ENCODE measurements at regions not wholly inside any gene's neighbourhood (a gene's known extent, or its start where the extent isn't known, plus 50 kb on each side); places are given as distances from the start of the nearest gene placed in this dataset.

DNA sequence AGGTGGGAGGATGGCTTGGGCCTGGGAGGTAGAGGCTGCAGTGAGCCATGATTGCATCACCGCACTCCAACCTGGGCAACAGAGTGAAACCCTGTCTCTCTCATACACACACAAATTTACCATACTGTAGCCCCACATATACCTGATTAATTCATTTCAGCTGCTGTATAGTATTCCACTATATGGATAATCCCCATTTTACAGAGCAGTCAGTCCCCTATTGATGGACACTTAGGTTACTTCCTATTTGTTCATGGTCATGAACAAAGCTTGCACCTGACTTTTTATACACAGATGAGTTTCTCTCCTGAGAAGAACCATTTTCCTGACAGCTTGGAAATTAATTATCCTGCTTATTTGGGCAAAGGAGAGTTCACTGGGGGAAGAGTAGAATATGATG is 59.2 kb downstream of the EMX2 start:
- Histone ChIP-seq H2BK12ac (ENCODE audit: low read length) (no peak overlapping the region), H3K27me3 (ENCODE audit: control insufficient read depth in 3 of 3, insufficient read depth in 3 of 3, low read depth in 1 of 3, low read length in 3 of 3) (no peaks in the 10 kb centered on the region), H4K91ac (ENCODE audit: low read depth, low read length, poor library complexity) (no peak overlapping the region), H3K79me1 (ENCODE audit: low read depth, low read length) (no peaks in the 10 kb centered on the region), H3K27ac (replicated peaks; ENCODE audit: low read length) (no peak overlapping the region), H3K14ac (ENCODE audit: low read length) (no peak overlapping the region), H2BK5ac (ENCODE audit: low read length) (no peak overlapping the region), H3K9me3 (replicated peaks in 1 of 2; ENCODE audit: control insufficient read depth in 2 of 2, insufficient read depth in 1 of 2, low read depth in 1 of 2, low read length in 2 of 2) (no peaks in the 10 kb centered on the region), H3K4me1 (ENCODE audit: control insufficient read depth in 2 of 2, insufficient read depth in 1 of 2, low read depth in 1 of 2, low read length in 2 of 2) (no peaks in the 10 kb centered on the region), H2AK5ac (ENCODE audit: low read depth, low read length) (no peak overlapping the region), H3K36me3 (replicated peaks in 1 of 2; ENCODE audit: control insufficient read depth in 2 of 2, insufficient read depth in 2 of 2, low read length in 2 of 2) (no peaks in the 10 kb centered on the region), H3K9ac (ENCODE audit: low read depth, low read length, poor library complexity) (no peak overlapping the region), H3K4me3 (ENCODE audit: low read length in 2 of 2) (no peak overlapping the region), H3K4ac (ENCODE audit: low read length) (no peak overlapping the region), H3K18ac (ENCODE audit: low read length) (no peak overlapping the region), H2AFZ (ENCODE audit: low read length) (no peak overlapping the region), H2BK15ac (ENCODE audit: low read length) (no peak overlapping the region), H4K8ac (ENCODE audit: low read depth, low read length) (no peak overlapping the region), H3K23ac (ENCODE audit: low read depth, low read length, poor library complexity) (no peak overlapping the region), H2BK120ac (ENCODE audit: low read depth, low read length) (no peak overlapping the region), H3K4me2 (ENCODE audit: insufficient read depth, low read length, poor library complexity, severe bottlenecking) (no peak overlapping the region)
- no CpG with 5 or more reads among the region's 1 CpG for WGBS, 2 donors (ENCODE audit: extremely low coverage in 2 of 2, insufficient read length in 2 of 2, insufficient replicate concordance in 1 of 2)
- no peak for DNase-seq (ENCODE audit: low spot score)

- Histone ChIP-seq H3K4me3 (ENCODE audit: low read length in 2 of 2) (no peak overlapping the region), H3K14ac (ENCODE audit: low read length) (no peak overlapping the region), H3K4ac (ENCODE audit: low read length) (no peak overlapping the region), H3K27me3 (ENCODE audit: control insufficient read depth in 3 of 3, insufficient read depth in 3 of 3, low read depth in 1 of 3, low read length in 3 of 3) (no peaks in the 10 kb centered on the region), H4K8ac (ENCODE audit: low read depth, low read length) (no peak overlapping the region), H2BK12ac (ENCODE audit: low read length) (no peak overlapping the region), H3K79me1 (ENCODE audit: low read depth, low read length) (no peaks in the 10 kb centered on the region), H3K36me3 (replicated peaks in 1 of 2; ENCODE audit: control insufficient read depth in 2 of 2, insufficient read depth in 2 of 2, low read length in 2 of 2) (no peaks in the 10 kb centered on the region), H4K91ac (ENCODE audit: low read depth, low read length, poor library complexity) (no peak overlapping the region), H3K4me2 (ENCODE audit: insufficient read depth, low read length, poor library complexity, severe bottlenecking) (no peak overlapping the region), H2BK5ac (ENCODE audit: low read length) (no peak overlapping the region), H2BK120ac (ENCODE audit: low read depth, low read length) (no peak overlapping the region), H3K4me1 (ENCODE audit: control insufficient read depth in 2 of 2, insufficient read depth in 1 of 2, low read depth in 1 of 2, low read length in 2 of 2) (no peaks in the 10 kb centered on the region), H2AK5ac (ENCODE audit: low read depth, low read length) (no peak overlapping the region), H2BK15ac (ENCODE audit: low read length) (peak overlapping the region; percentile 3), H3K9ac (ENCODE audit: low read depth, low read length, poor library complexity) (no peak overlapping the region), H2AFZ (ENCODE audit: low read length) (no peak overlapping the region), H3K27ac (replicated peaks; ENCODE audit: low read length) (no peak overlapping the region), H3K9me3 (replicated peaks in 1 of 2; ENCODE audit: control insufficient read depth in 2 of 2, insufficient read depth in 1 of 2, low read depth in 1 of 2, low read length in 2 of 2) (no peaks in the 10 kb centered on the region), H3K18ac (ENCODE audit: low read length) (peak overlapping the region; percentile 5), H3K23ac (ENCODE audit: low read depth, low read length, poor library complexity) (no peak overlapping the region)
- no peak for DNase-seq (ENCODE audit: low spot score)
- WGBS, 2 donors (ENCODE audit: extremely low coverage in 2 of 2, insufficient read length in 2 of 2, insufficient replicate concordance in 1 of 2), result no CpG with 5 or more reads among the region's 6 CpGs
These were observed 60.5 kb downstream of the EMX2 start for GRCh38 chr10:117603081-117603480.

DNA sequence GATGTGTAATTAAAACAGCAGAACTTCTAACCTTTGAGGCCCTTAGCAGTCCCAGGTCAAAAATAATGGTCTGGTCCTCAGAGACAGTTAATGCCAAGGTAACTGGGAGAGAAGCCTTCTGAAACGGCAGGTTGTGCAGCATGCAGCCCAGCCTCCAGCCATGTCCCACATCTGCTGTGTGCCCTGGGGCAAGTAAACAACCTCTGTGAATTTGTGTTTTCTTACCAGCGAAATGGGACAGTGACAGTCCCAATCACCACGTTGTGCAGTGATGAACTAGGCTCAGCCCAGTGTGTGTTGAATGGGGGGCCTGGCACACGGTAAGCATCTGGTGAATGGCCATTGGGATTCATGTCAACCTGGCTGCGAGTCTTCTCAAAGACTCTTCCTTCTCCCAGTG is 61.2 kb downstream of the EMX2 start:
- H3K9ac ChIP-seq (ENCODE audit: low read depth, low read length, poor library complexity), result no peak overlapping the region
- H2BK5ac ChIP-seq (ENCODE audit: low read length), result no peak overlapping the region
- no peak overlapping the region for H3K4me3 ChIP-seq (ENCODE audit: low read length in 2 of 2)
- WGBS, 2 donors (ENCODE audit: extremely low coverage in 2 of 2, insufficient read length in 2 of 2, insufficient replicate concordance in 1 of 2), result no CpG with 5 or more reads among the region's 5 CpGs
- no peak overlapping the region for H4K91ac ChIP-seq (ENCODE audit: low read depth, low read length, poor library complexity)
- no peak overlapping the region for H2BK120ac ChIP-seq (ENCODE audit: low read depth, low read length)
- H3K23ac ChIP-seq (ENCODE audit: low read depth, low read length, poor library complexity), result peak overlapping the region; percentile 56
- H3K4ac ChIP-seq (ENCODE audit: low read length), result no peak overlapping the region
- H2BK15ac ChIP-seq (ENCODE audit: low read length), result no peak overlapping the region
- no peak overlapping the region for H2AK5ac ChIP-seq (ENCODE audit: low read depth, low read length)
- no peaks in the 10 kb centered on the region for H3K79me1 ChIP-seq (ENCODE audit: low read depth, low read length)
- H3K14ac ChIP-seq (ENCODE audit: low read length), result no peak overlapping the region
- H3K27ac ChIP-seq (replicated peaks; ENCODE audit: low read length), result no peak overlapping the region
- no peak overlapping the region for H3K4me2 ChIP-seq (ENCODE audit: insufficient read depth, low read length, poor library complexity, severe bottlenecking)
- H3K27me3 ChIP-seq (ENCODE audit: control insufficient read depth in 3 of 3, insufficient read depth in 3 of 3, low read depth in 1 of 3, low read length in 3 of 3), result no peaks in the 10 kb centered on the region
- DNase-seq (ENCODE audit: low spot score), result no peak
- H3K36me3 ChIP-seq (replicated peaks in 1 of 2; ENCODE audit: control insufficient read depth in 2 of 2, insufficient read depth in 2 of 2, low read length in 2 of 2), result no peaks in the 10 kb centered on the region
- no peak overlapping the region for H2BK12ac ChIP-seq (ENCODE audit: low read length)
- no peak overlapping the region for H2AFZ ChIP-seq (ENCODE audit: low read length)
- H3K4me1 ChIP-seq (ENCODE audit: control insufficient read depth in 2 of 2, insufficient read depth in 1 of 2, low read depth in 1 of 2, low read length in 2 of 2), result no peaks in the 10 kb centered on the region
- H3K9me3 ChIP-seq (replicated peaks in 1 of 2; ENCODE audit: control insufficient read depth in 2 of 2, insufficient read depth in 1 of 2, low read depth in 1 of 2, low read length in 2 of 2), result no peaks in the 10 kb centered on the region
- H3K18ac ChIP-seq (ENCODE audit: low read length), result no peak overlapping the region
- H4K8ac ChIP-seq (ENCODE audit: low read depth, low read length), result no peak overlapping the region

DNA sequence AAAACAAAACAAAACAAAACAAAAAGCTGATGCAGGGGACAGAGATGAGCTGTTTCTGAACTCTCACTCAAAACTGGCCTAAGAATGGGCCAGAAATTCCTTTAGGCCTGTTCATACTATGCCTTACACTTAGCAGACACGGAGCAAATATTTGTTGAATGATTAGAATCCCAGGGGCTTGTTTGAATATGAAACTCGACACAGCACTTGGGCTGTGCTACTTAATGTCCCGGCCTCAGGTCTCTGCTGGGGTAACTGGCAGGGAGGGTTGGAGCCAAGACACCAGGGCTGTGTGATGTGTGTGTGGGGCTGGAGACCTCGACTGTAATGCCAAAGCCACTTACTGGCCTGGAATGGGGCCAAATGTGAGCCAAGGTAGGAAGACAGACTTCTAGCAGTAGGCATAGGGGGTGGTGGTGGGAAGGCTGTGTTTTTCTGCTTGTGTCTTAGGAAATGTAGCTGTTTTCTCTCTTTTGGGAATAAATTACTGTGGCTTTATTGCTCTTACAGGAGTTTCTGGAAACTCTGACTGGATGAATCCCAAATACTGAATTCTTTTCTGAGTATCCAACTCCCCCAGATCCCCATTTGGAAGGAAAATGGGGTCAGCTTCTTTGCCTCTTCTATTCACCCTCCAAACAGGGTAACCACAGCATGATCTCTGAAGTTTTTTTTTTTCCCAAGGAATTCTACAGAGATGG is 66.7 kb downstream of the EMX2 start:
- Histone ChIP-seq H3K4ac (ENCODE audit: low read length) (no peak overlapping the region), H2BK15ac (ENCODE audit: low read length) (no peak overlapping the region), H3K4me1 (ENCODE audit: control insufficient read depth in 2 of 2, insufficient read depth in 1 of 2, low read depth in 1 of 2, low read length in 2 of 2) (peaks cover 0 to 9% of the 10 kb centered on the region in 2 donors), H4K91ac (ENCODE audit: low read depth, low read length, poor library complexity) (no peak overlapping the region), H3K18ac (ENCODE audit: low read length) (no peak overlapping the region), H2AK5ac (ENCODE audit: low read depth, low read length) (no peak overlapping the region), H2BK12ac (ENCODE audit: low read length) (no peak overlapping the region), H2BK5ac (ENCODE audit: low read length) (no peak overlapping the region), H3K9ac (ENCODE audit: low read depth, low read length, poor library complexity) (no peak overlapping the region), H3K4me3 (ENCODE audit: low read length in 2 of 2) (no peak overlapping the region), H3K36me3 (replicated peaks in 1 of 2; ENCODE audit: control insufficient read depth in 2 of 2, insufficient read depth in 2 of 2, low read length in 2 of 2) (no peaks in the 10 kb centered on the region), H3K23ac (ENCODE audit: low read depth, low read length, poor library complexity) (no peak overlapping the region), H2BK120ac (ENCODE audit: low read depth, low read length) (no peak overlapping the region), H3K27ac (replicated peaks; ENCODE audit: low read length) (no peak overlapping the region), H3K9me3 (replicated peaks in 1 of 2; ENCODE audit: control insufficient read depth in 2 of 2, insufficient read depth in 1 of 2, low read depth in 1 of 2, low read length in 2 of 2) (no peaks in the 10 kb centered on the region), H3K4me2 (ENCODE audit: insufficient read depth, low read length, poor library complexity, severe bottlenecking) (no peak overlapping the region), H3K14ac (ENCODE audit: low read length) (no peak overlapping the region), H3K79me1 (ENCODE audit: low read depth, low read length) (no peaks in the 10 kb centered on the region), H3K27me3 (ENCODE audit: control insufficient read depth in 3 of 3, insufficient read depth in 3 of 3, low read depth in 1 of 3, low read length in 3 of 3) (no peaks in the 10 kb centered on the region), H4K8ac (ENCODE audit: low read depth, low read length) (no peak overlapping the region), H2AFZ (ENCODE audit: low read length) (no peak overlapping the region)
- no peak for DNase-seq (ENCODE audit: low spot score)
- WGBS, 2 donors (ENCODE audit: extremely low coverage in 2 of 2, insufficient read length in 2 of 2, insufficient replicate concordance in 1 of 2), result no CpG with 5 or more reads among the region's 4 CpGs
